Neural progenitor cell (in vitro differentiated cells): ENCODE measurements at regions not wholly inside any gene's neighbourhood (a gene's known extent, or its start where the extent isn't known, plus 50 kb on each side); places are given as distances from the start of the nearest gene placed in this dataset.

ENCODE experiments used
- DNase-seq: peaks from one replicate; pipeline ENCODE4 v3.0.0-alpha.2; 2016; ENCODE audit warnings: low spot score
- H2AFZ ChIP-seq: fragments of 200-600 bp; sonication (generic); replicated peaks from 2 replicates; pipeline ENCODE4 v1.6.1; 2016; ENCODE audit warnings: antibody characterized with exemption
- H3F3A ChIP-seq: fragments of 200-600 bp; sonication (generic); 2 replicates; pipeline ENCODE4 v1.6.1; 2016; ENCODE audit warnings: antibody characterized with exemption, low read depth
- H3K27ac ChIP-seq: fragments of 200-600 bp; sonication (generic); 2 replicates; pipeline ENCODE4 v1.5.1; 2016; ENCODE audit warnings: mild to moderate bottlenecking
- H3K27me3 ChIP-seq: fragments of 200-600 bp; sonication (generic); 2 replicates; pipeline ENCODE4 v1.6.1; 2016; ENCODE audit warnings: mild to moderate bottlenecking, moderate library complexity
- H3K36me3 ChIP-seq: fragments of 200-600 bp; sonication (generic); 2 replicates; pipeline ENCODE4 v1.5.1; 2016
- H3K4me1 ChIP-seq: fragments of 200-600 bp; sonication (generic); 2 replicates; pipeline ENCODE4 v1.6.1; 2016; ENCODE audit warnings: mixed run types
- H3K4me2 ChIP-seq: fragments of 200-600 bp; sonication (generic); 2 replicates; pipeline ENCODE4 v1.6.1; 2016
- H3K4me3 ChIP-seq: fragments of 200-600 bp; sonication (generic); 2 replicates; pipeline ENCODE4 v1.5.1; 2016
- H3K79me2 ChIP-seq: fragments of 200-600 bp; sonication (generic); 2 replicates; pipeline ENCODE4 v1.6.1; 2016; ENCODE audit warnings: low read depth
- H3K9ac ChIP-seq: fragments of 200-600 bp; sonication (generic); 2 replicates; pipeline ENCODE4 v1.6.1; 2016
- H3K9me3 ChIP-seq: fragments of 200-600 bp; sonication (generic); 2 replicates; pipeline ENCODE4 v1.5.1; 2016; ENCODE audit warnings: low read depth
- H4K20me1 ChIP-seq: fragments of 200-600 bp; sonication (generic); 2 replicates; pipeline ENCODE4 v1.6.1; 2016; ENCODE audit warnings: low read depth
- H3K27ac Mint-ChIP-seq: 3 replicates; pipeline ENCODE4 v1.8.0; 2021; ENCODE audit warnings: mixed read lengths
- H3K27me3 Mint-ChIP-seq: 2 replicates; pipeline ENCODE4 v1.8.0; 2022; ENCODE audit warnings: low read depth, mild to moderate bottlenecking, inconsistent platforms, moderate library complexity, mixed read lengths; ENCODE audit not compliant: insufficient read depth
- H3K36me3 Mint-ChIP-seq: 3 replicates; pipeline ENCODE4 v1.8.0; 2021; ENCODE audit warnings: mixed read lengths
- H3K4me1 Mint-ChIP-seq: 3 replicates; pipeline ENCODE4 v1.8.0; 2021; ENCODE audit warnings: mixed read lengths
- H3K4me3 Mint-ChIP-seq: 3 replicates; pipeline ENCODE4 v1.8.0; 2021; ENCODE audit warnings: mild to moderate bottlenecking, moderate library complexity, mixed read lengths
- H3K9me3 Mint-ChIP-seq: 3 replicates; pipeline ENCODE4 v1.8.0; 2020; ENCODE audit warnings: mixed read lengths
- CTCF ChIP-seq: fragments of 200-600 bp; sonication (generic); IDR thresholded peaks from 2 replicates; pipeline ENCODE4 v1.5.1; 2017; ENCODE audit warnings: antibody characterized with exemption, mild to moderate bottlenecking
- EZH2 ChIP-seq: fragments of 200-600 bp; sonication (generic); IDR thresholded peaks from 2 replicates; pipeline ENCODE4 v1.6.1; 2017; ENCODE audit warnings: antibody characterized with exemption, mild to moderate bottlenecking, moderate library complexity
- EZH2phosphoT487 ChIP-seq: fragments of 200-600 bp; sonication (generic); IDR thresholded peaks from 2 replicates; pipeline ENCODE4 v1.6.1; 2017; ENCODE audit warnings: antibody characterized with exemption

GRCh38 chr16:51034481-51035109 lies 116.5 kb downstream of the SALL1 start:
- Histone ChIP-seq H3K9ac (no peak overlapping the region), H3K27me3 (no peaks in the 10 kb centered on the region), H3K4me1 (no peaks in the 10 kb centered on the region), H3K79me2 (no peaks in the 10 kb centered on the region), H3K4me2 (no peak overlapping the region), H3K9me3 (no peaks in the 10 kb centered on the region), H2AFZ (no peak overlapping the region), H4K20me1 (no peaks in the 10 kb centered on the region), H3K36me3 (no peaks in the 10 kb centered on the region), H3F3A (no peaks in the 10 kb centered on the region), H3K4me3 (no peak overlapping the region), H3K27ac (no peak overlapping the region)
- H3K36me3 Mint-ChIP-seq = no peaks in the 10 kb centered on the region
- no peak for DNase-seq
- H3K9me3 Mint-ChIP-seq = no peaks in the 10 kb centered on the region
- H3K27ac Mint-ChIP-seq = no peak overlapping the region
- no peak overlapping the region for H3K4me3 Mint-ChIP-seq
- H3K4me1 Mint-ChIP-seq = no peaks in the 10 kb centered on the region
- peaks cover 4% of the 10 kb centered on the region for H3K27me3 Mint-ChIP-seq
- TF ChIP-seq CTCF = no peak
- no peak for TF ChIP-seq EZH2
- TF ChIP-seq EZH2phosphoT487 = no peak

DNA sequence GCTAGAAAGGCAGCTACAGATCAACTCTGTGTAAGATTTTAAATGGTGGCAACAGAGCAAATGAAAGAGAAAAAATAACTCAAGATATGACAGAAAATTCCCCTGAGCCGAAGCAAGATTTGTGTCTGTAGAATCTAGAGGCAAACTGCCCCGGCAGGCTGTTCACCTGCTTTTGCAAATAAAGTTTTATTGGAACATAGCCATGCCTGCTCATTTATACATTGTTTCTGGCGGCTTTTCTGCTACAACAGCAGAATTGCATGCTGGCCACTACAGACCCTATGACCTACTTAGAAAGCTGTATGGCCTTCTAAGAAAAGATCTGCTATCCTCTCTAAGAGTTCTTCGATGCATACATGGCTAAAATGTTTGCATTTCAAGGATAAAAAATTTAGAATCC lies 119.5 kb downstream of the SALL1 start:
- H3K79me2 ChIP-seq = no peaks in the 10 kb centered on the region
- no peaks in the 10 kb centered on the region for H3K4me1 Mint-ChIP-seq
- no peak overlapping the region for H3K27ac ChIP-seq
- H3K36me3 Mint-ChIP-seq = no peaks in the 10 kb centered on the region
- no peak for DNase-seq
- H3K9me3 Mint-ChIP-seq = no peaks in the 10 kb centered on the region
- peaks cover 2% of the 10 kb centered on the region for H3K27me3 Mint-ChIP-seq
- H3K4me3 ChIP-seq = no peak overlapping the region
- H4K20me1 ChIP-seq = no peaks in the 10 kb centered on the region
- H3K9ac ChIP-seq = no peak overlapping the region
- TF ChIP-seq EZH2phosphoT487 (no peak), CTCF (no peak), EZH2 (no peak)
- H3K4me1 ChIP-seq = no peaks in the 10 kb centered on the region
- H3K4me3 Mint-ChIP-seq = no peak overlapping the region
- H3K4me2 ChIP-seq = no peak overlapping the region
- H3K9me3 ChIP-seq = no peaks in the 10 kb centered on the region
- no peaks in the 10 kb centered on the region for H3K27me3 ChIP-seq
- H3K36me3 ChIP-seq = no peaks in the 10 kb centered on the region
- H2AFZ ChIP-seq = peak overlapping the region; percentile 43
- no peak overlapping the region for H3K27ac Mint-ChIP-seq
- no peaks in the 10 kb centered on the region for H3F3A ChIP-seq

DNA sequence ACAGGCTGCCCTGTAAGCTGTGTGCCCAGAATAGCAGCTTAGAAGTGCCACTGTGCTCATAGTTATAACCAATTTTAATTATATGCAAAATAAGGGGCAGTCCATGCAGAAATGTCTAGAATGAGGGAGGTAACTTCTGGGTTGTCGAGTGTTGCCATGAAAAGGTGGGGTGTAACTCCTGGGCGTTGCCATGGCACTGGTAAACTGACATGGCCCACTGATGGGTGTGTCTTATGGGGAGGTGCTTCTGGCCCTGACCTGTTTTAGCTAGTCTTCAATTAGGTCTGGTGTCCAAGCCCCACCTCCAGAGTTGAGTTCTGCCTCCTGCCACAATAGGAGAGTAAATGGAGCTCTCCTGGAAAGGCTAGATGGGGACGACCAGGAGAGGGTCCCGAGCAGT lies 120.6 kb downstream of the SALL1 start:
- Mint-ChIP-seq H3K4me3 (no peak overlapping the region), H3K27ac (no peak overlapping the region), H3K36me3 (no peaks in the 10 kb centered on the region), H3K4me1 (peaks cover 2% of the 10 kb centered on the region), H3K9me3 (no peaks in the 10 kb centered on the region), H3K27me3 (peaks cover 5% of the 10 kb centered on the region)
- Histone ChIP-seq H3K4me1 (peaks cover 2% of the 10 kb centered on the region), H3K27ac (no peak overlapping the region), H3K9me3 (no peaks in the 10 kb centered on the region), H3K9ac (no peak overlapping the region), H3K27me3 (no peaks in the 10 kb centered on the region), H3F3A (no peaks in the 10 kb centered on the region), H3K79me2 (no peaks in the 10 kb centered on the region), H2AFZ (no peak overlapping the region), H4K20me1 (no peaks in the 10 kb centered on the region), H3K4me2 (no peak overlapping the region), H3K4me3 (no peak overlapping the region), H3K36me3 (no peaks in the 10 kb centered on the region)
- TF ChIP-seq EZH2phosphoT487 (no peak), CTCF (no peak), EZH2 (no peak)
- no peak for DNase-seq
